HG02943 (cell line): ENCODE measurements at regions not wholly inside any gene's neighbourhood (a gene's known extent, or its start where the extent isn't known, plus 50 kb on each side); places are given as distances from the start of the nearest gene placed in this dataset.
"Not testable (repeated sequence)": the region's sequence is repeated elsewhere in the genome, so short reads cannot be mapped to it uniquely, and the experiment has no call there.

Experiments used
- ATAC-seq: cut with Tn5 transposase; IDR thresholded peaks from one replicate; pipeline ENCODE4 v1.9.1; 2021; ENCODE audit warnings: mild to moderate bottlenecking, low read depth, moderate library complexity; ENCODE audit not compliant: unreplicated experiment

DNA sequence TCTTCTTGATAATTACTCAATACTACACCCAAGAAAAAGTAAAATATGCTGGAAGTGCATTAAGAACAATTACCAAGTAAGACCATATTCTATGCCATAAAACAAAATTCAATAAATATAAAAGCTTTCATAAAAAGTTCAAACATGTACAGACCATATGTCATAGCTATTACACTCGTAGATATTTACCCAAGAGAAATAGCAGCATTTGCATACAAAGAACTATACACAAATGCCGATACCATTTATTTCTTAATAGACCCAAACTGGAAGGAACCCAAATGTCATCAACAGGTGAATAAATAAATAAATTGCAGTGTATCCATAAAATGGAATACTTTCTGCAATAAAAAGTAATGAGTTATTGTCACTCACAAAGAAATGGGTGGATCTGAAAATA, 78.3 kb upstream of the SLC16A7 start:
- ATAC-seq = no peak

DNA sequence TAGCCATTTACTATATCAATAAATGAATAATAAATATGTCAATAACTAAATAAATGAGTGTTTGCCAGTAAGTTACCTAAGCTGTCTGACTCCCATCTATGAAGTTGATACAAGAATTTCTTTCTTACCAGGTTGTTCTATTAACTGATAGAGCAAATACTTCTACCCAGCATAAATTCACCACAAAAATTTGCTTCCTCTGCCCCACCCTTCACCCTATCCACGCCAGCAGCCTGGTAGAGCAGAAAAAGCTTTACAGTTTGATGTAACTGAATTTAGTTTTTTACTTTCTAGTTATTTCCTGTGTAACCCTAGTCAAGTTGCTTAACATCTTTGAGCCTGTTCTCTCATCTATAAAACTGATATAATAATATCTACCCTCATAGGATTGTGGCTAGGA, 94.9 kb upstream of the SLC16A7 start:
- no peak for ATAC-seq

DNA sequence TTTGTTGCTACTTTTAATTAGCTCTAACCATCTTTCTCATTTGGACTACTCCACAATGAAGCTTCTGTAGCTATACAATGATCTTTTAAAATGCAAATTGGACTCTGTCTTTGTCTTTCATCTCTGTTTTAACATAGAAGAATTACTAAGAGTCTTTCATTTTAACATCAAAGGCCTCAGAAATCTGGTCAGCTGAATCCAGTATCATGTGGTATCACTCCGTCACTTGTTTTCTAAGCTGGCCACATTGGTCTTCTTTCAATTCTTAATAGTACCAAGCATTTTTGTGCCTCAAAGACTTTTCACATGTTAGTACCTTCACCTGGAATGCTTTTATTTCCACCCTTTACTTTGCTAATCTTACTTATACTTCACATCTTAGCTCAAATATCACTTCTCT, 95.5 kb upstream of the SLC16A7 start:
- ATAC-seq = no peak

DNA sequence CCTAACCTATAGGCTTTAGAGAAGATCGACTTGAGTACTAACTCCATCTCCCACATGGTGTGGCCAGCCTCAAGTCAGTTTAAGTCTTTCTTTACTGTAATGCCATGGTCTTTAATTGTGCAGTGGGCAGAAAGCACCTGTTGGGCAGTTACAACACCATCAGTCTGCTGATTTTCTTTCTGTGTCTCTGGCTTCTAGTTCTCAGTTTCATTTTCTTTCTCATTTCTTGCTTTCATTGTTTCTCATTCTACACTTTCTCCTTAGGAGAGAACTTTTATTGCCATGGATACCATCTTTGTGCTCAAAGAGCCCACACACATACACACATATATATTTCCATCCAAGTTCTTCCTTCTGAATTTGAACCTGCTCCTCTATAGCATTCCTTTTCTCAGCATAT, 96.1 kb upstream of the SLC16A7 start:
- peak; percentile 86 for ATAC-seq

DNA sequence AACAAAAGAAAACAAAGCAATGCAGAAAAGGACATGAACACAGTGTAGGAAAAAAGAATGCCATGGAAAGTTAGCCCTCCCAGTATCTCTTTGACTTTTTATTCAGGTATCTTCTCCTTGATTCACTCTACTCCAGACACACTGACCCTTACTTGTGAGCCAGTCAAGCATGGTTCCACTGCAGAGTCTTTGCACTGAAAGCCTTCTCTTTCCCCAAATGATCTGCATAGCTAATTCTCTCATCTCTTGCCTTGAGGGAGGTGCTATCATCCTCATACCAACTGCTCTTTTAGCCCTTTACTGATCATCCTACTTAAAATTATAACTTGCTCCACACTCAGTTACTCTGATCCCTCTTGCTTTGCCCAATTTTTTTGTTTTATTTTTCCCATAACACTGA, 101.2 kb upstream of the SLC16A7 start:
- no peak for ATAC-seq

DNA sequence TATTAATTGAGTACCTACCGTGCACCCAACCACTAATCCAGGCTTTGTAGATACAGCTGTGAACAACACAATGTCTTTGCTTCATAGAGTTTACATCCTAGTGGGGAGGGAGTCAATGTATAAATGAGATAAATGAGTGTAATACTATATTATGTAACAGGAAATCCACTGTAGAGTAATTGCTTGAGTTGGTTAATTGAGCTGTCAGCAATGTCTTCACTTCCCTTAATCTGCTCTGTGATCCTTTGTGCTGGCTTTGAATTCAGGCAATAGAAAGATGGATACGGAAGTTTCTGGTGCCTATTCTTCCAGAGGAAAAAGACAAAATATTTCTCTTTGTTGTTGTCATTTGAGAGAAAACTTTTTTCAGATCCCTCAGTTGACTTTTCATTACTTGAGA, 104.0 kb upstream of the SLC16A7 start:
- no peak for ATAC-seq

DNA sequence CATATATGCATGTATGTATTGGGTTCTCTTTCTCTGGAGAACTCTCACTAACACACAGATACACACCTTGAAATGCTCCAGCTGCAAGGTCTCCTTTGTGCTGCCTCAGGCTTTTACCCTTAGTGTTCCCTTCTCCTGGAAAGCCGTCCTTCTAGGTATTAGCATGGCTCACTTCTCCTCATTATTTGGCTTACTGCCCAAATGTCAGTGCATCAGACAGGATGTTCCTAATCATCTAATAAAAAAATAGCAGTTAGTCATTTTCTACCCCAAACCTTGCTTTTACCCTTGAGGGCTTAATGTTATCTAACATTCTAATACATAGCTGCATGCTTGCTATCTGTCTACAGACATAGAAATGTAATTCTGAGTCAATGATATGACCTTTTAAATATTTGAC, 109.0 kb upstream of the SLC16A7 start:
- no peak for ATAC-seq

DNA sequence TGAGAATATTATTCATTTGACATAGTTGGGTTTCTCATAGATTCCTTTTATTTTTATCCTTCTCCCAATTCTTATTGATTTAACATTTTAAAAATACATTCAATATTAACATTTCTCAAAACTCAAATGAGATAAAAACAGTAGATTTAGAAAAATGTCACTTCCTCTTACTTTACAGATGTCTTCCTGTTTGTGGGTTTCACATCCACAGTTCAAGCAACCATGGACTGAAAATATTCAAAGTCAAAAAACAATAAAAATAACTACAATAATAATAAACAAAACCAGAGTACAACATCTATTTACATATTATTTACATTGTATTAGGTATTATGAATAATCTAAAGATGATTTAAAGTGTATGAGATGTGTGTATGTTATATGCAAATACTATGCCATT, 111.3 kb upstream of the SLC16A7 start:
- no peak for ATAC-seq

DNA sequence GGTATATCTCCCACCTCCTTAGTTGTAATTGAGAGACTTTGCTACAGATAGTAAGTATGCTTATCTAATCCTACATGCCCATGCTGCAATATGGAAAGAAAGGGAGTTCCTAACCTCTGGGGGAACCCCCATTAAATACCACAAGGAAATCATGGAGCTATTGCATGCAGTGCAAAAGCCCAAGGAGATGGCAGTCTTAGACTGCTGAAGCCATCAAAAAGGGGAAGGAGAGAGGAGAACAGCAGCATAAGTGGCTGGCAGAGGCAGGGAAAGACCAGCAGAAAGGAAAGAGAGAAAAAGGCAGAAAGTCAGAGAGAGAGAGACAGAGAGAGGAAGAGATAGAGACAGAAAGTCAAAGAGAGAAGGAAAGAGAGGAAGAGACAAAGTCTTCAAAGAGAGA, 121.6 kb upstream of the SLC16A7 start:
- ATAC-seq = not testable (repeated sequence)

DNA sequence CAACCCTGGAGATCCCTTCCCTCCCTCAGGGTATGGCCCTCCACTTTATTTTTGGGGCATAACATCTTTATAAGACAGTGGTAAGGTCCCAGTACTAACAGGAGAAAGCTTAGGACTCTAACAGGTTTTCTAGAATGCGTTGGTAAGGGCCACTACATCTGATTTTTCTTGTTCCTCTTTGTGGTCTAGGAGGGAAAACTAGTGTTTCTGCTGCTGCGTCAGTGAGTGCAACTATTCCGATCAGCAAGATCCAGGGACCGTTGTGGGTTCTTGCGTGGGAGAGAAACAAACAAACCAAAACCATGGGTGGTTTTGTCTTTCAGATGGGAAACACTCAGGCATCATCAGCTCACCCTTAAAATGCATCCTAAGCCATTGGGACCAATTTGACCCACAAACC, 123.6 kb upstream of the SLC16A7 start:
- ATAC-seq = no peak

DNA sequence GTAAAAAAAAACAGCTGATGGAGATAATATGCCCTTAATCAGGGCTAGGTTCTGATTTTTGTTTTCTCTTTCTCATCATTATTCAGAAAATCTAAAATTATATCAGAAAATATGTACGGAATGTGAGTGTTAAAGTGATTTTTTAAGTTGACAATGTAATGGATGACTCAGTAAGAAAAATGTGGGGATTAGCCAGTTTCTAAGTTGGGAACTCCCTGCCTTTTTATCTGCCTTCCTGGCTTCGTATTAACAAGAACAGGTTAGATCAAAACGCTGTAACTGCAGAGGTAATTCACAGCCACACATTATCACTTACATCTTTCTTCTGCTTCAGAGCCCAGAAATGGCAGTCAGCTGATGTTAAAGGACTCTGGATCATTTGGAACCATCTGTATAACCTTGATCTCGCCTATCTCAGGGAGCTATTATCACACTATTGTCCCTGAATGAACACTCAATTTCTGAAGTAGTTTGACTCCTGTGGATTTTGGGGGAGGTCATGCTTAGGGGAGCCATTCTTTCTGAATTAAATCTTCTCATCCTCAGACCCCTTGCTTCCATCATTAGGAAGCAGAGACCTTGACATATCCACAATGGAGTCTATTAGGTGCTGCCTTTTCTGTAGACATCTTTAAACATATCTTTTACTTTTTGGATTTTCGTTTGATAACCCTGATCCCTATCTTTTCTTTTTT, 135.7 kb upstream of the SLC16A7 start:
- ATAC-seq = no peak

DNA sequence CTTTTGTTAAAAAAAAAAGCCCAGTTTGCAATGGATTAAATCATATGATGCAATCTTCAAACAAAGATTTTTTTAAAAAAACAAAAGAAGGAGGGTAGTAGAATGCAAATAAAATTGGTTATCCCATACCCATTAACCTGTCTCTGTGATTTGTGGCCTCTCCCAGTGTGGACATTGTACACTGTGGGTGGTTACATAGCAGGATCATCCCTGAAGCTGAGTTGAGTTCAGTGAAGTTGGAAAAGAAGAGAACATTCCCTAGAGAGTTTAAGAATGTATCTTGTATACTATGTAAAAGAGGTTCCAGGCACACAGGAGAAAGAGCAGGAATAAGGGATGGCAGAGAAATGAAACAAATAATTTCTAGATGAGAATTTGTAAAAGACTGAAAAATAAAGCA, 142.4 kb upstream of the SLC16A7 start:
- ATAC-seq = no peak

DNA sequence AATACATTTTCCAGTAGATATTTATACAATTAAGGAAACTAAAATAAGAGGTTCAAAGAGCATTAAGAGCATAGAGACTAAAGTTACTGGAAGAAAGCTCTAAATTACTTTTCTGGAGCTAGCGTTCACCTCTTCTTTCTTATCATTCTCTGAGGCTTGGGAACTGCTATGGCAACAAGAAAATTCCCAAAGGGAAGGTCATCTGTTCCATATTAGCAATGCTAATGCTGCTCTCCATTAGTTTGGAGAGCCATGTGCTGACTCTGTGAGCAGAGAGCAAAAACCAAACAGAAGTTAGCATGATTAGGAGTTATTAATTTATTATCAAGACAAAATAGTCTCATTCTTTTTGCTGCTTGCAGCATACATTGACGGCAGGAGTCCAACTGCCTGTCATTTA, 143.1 kb upstream of the SLC16A7 start:
- ATAC-seq = no peak

DNA sequence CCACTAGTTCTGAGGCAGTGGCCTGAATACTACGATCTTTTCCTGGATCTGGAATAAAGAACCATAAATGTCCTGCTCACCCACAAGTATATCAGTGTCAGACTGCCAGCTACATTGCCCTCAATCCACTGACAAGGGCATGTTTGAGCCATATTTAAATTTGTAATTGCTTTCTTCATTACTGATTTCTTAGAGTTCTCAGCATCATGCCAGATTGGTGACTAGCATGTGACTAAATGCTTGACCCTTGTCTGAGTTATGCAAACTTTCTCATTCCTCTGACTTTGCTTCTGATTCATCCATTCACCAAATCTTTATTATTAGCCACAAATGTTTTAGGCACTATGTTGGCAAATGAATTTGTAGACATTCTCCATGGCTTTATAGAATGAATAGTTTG, 143.6 kb upstream of the SLC16A7 start:
- ATAC-seq = no peak

DNA sequence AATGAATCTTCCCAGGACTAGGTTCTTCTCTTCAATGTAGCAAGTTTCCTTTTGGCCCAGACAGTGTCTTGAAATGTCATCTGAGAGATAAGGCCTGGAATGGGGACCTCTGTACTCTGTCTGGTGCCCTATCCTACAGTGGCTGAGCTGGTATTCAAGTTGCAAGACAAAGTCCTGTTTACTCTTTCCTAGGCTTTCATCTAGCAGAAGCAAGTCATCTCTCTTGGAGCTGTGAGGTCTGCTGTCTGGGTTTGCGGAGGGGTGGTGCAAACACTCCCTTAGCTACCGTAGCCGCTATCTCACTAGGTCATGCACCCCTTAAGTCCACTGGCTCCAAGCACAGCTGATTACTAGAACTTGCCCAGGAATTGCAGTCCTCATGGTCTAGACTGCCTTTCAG, 149.7 kb upstream of the SLC16A7 start:
- ATAC-seq = no peak

DNA sequence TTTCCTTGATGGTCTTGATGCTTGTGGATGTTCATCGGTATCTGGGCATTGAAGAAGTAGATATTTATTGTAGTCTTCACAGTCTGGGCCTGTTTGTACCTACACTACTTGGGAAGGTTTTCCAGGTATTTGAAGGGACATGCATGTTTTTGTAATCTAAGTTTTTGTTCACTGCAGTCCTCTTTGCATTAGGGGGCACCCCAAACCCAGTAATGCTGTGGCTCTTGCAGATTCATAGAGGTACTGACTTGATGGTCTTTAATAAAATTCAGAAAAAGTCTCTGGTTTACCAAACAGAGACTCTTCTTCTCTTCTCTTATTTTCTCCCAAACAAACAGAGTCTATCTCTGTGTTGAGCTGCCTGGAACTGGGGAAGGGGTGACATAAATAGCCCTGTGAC, 150.9 kb upstream of the SLC16A7 start:
- ATAC-seq = no peak

DNA sequence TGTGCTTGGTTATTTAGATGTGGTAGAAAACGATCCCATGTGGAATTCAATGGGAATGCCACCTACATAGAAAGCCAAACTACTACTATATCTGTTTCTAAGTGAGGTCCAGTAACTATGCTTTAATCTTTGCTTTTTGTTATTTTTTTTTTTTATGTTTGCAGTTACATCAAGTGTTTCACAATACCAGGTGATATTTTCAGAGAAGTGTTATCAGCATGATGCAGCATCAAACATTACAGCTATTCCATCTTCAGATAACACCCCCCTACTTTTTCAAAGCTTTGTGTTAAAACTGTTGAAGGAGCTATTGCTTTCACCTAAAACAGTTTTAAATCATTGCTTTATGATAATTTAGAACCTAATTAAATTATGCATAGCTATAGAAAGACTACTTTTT, 163.8 kb upstream of the SLC16A7 start:
- ATAC-seq = no peak

DNA sequence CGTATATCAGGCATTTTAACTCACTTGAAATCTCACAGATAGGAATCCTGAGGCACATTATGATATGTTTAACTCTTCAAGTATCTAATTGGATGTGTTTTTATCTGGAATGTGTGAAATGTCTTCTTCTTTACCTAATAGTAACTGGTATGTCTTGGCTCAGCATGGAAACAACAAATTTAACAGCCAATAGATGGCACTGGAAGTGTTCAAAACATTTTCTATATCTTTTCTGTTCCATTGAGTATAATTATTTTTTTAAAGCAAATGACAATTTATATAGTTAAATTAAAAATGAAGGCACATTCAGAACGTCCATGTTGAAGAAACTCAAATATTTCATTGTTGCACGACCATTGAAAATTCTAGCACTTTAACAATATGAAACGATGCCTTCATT, 164.6 kb upstream of the SLC16A7 start:
- ATAC-seq = no peak

DNA sequence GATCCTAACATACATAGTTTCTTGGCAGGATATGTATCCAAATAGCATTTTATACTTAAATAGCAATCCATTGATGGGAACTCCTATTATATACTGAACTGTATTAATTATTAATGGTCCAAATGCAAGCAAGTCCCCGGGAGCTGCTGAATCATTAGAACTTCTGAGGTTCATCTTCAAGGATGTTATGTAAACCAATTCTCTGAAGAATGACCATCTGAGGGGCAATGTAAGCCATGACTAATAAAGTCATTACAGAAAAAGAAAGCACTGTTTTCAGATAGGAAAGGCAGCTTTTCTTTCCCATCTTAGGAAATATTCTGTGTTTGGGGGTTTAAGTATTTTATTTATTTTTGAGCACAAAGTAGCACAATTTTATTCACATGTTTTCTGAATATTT, 166.1 kb upstream of the SLC16A7 start:
- ATAC-seq = no peak

DNA sequence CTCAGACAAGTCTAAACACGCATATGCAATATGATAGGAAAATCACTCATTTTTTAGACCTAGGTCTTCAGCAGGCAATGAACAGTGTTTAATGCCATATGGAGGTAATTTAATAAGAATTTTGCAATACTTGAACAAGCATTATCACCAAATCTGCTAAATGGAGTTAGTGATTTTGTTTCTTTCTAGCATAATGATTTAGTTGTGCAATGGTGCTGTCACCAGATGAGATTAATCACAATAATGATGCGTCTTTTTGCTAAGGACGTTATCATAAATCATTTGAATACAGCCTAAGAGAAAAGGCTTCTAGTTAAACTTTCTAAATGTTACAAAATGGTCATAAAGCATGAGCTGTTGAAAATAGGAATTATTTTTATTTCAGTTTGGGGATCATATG, 170.0 kb upstream of the SLC16A7 start:
- ATAC-seq = no peak

DNA sequence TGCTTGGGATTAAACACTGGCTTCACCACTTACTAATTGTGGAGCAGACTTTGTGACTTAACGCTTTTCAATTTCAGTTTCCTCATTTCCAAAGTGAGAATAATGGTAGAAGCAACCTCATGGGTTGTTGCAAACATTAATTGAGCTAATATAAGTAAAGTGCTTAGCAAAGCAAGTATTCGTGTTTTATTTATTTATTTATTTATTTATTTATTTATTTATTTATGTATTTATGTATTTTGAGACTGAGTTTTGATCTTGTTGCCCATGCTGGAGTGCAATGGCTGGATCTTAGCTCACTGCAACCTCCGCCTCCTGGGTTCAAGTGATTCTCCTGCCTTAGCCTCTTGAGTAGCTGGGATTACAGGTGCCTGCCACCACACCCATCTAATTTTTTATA, 171.2 kb upstream of the SLC16A7 start:
- not testable (repeated sequence) for ATAC-seq

DNA sequence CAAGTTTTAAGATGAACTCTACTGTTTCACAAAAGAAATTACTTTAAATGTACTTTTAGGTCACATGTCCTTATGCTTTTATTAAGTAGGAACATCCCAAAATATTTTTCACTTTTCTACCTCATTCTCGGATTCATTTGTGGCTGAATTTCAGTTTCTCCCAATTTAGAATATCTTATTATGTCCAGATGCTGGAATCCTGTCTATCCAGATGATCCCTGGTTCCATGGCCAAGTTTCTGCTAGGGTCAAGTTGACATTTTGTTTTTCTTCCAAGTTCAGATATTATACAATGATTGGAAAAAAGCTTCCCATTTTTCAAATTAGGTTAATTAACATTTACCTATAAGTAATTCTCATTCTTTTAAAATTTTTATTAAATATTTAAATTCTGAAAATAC, 181.8 kb upstream of the SLC16A7 start:
- ATAC-seq = no peak

DNA sequence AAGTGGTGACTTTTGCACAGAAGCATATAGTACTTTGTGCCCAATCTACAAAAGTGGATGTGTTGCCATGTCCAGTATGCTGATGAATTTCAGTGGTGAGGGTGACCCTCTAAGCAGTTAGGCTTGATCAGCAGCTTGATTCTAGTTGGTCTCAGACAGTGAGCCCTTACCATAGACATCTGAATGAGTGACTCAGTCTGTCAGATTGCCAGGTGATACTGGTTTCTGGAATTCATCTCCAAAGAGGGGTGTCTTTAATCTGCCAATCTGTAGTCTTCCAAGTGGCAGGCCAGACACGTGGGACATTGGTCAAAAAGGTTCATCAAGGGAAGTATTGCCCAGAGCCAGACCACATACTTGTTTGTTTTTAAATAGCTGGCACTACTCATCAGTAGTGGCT, 187.4 kb upstream of the SLC16A7 start:
- ATAC-seq = no peak
